ENCODE measurements at regions not wholly inside any gene's neighbourhood (a gene's known extent, or its start where the extent isn't known, plus 50 kb on each side); places are given as distances from the start of the nearest gene placed in this dataset.

DNA sequence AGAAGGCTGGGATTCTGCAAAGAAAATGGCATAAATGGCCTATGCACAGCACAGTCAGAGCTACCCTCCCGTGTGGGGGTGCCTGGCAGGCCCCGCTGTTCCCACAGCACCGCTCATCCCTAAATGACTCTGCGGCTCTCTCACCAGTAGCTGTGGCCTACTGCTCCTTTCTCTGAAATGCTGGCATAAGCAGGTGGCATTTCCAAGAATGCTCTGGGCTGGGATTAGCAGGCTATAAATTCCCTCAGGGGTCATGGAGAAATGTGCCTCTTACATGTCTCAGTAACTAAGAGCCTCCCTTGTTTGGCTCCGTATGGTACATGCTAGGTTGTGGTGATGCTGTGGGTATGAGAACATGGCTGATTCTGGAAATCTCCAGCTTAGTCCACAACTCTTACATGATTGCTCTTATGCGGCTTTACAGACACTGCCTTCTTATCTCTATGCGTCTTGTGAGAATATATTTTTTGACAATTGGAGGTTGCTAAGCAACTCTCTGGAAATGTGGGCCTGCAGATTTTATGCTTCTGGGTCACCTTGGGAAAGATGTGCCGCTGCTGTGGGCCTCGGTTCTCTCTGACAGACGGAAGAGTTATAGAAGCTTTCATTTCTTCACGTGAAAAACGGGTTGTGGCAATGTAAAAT lies 80.3 kb upstream of the GATA6 start:
- Histone ChIP-seq H3K9me3 (no peaks in the 10 kb centered on the region), H3K4me1 (peaks cover 0 to 6% (median 0%) of the 10 kb centered on the region in 4 donors), H3K4me3 (no peak overlapping the region), H3K27ac (no peak overlapping the region), H3K27me3 (no peaks in the 10 kb centered on the region), H3K36me3 (no peaks in the 10 kb centered on the region)
- no peak for ATAC-seq (ENCODE audit: low FRiP score in 2 of 2)
- TF ChIP-seq EP300 (IDR thresholded peaks at IDR 0.05) (no peak), POLR2AphosphoS5 (IDR thresholded peaks at IDR 0.05) (no peak), POLR2A (IDR thresholded peaks at IDR 0.05) (no peak)
- TF ChIP-seq, protein P1, sequence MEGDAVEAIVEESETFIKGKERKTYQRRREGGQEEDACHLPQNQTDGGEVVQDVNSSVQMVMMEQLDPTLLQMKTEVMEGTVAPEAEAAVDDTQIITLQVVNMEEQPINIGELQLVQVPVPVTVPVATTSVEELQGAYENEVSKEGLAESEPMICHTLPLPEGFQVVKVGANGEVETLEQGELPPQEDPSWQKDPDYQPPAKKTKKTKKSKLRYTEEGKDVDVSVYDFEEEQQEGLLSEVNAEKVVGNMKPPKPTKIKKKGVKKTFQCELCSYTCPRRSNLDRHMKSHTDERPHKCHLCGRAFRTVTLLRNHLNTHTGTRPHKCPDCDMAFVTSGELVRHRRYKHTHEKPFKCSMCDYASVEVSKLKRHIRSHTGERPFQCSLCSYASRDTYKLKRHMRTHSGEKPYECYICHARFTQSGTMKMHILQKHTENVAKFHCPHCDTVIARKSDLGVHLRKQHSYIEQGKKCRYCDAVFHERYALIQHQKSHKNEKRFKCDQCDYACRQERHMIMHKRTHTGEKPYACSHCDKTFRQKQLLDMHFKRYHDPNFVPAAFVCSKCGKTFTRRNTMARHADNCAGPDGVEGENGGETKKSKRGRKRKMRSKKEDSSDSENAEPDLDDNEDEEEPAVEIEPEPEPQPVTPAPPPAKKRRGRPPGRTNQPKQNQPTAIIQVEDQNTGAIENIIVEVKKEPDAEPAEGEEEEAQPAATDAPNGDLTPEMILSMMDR (IDR thresholded peaks at IDR 0.05), result no peak
- no peak for DNase-seq
- WGBS, 2 donors, result 94 to 97% methylated on average over 12 of the region's 12 CpGs

DNA sequence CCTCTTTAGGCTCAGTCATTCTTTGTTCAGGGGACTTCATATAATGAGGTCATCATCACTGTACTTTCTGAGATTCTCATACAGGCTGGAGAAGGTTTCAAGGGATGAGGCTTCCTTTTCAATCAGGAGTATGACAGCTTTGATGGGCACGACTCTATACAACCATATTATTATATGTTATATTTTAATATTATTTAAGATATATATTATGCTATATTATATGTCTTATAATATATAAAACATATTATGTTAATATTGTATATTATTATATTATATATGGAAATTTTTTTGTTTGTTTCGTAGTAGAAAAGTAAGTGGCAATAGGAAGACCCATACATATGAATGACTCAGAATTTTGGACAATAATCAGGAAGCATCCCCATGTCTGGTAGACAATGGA lies 78.0 kb upstream of the GATA6 start:
- TF ChIP-seq POLR2A (IDR thresholded peaks at IDR 0.05) (no peak), POLR2AphosphoS5 (IDR thresholded peaks at IDR 0.05) (no peak), EP300 (IDR thresholded peaks at IDR 0.05) (no peak)
- TF ChIP-seq, protein P1 (IDR thresholded peaks at IDR 0.05), result no peak
- Histone ChIP-seq H3K27ac (no peak overlapping the region), H3K36me3 (no peaks in the 10 kb centered on the region), H3K27me3 (no peaks in the 10 kb centered on the region), H3K4me3 (no peak overlapping the region), H3K4me1 (peaks cover 0 to 6% (median 0%) of the 10 kb centered on the region in 4 donors), H3K9me3 (no peaks in the 10 kb centered on the region)
- 94 to 96% methylated on average over 2 of the region's 2 CpGs for WGBS, 2 donors
- DNase-seq, result no peak
- ATAC-seq (ENCODE audit: low FRiP score in 2 of 2), result no peak

DNA sequence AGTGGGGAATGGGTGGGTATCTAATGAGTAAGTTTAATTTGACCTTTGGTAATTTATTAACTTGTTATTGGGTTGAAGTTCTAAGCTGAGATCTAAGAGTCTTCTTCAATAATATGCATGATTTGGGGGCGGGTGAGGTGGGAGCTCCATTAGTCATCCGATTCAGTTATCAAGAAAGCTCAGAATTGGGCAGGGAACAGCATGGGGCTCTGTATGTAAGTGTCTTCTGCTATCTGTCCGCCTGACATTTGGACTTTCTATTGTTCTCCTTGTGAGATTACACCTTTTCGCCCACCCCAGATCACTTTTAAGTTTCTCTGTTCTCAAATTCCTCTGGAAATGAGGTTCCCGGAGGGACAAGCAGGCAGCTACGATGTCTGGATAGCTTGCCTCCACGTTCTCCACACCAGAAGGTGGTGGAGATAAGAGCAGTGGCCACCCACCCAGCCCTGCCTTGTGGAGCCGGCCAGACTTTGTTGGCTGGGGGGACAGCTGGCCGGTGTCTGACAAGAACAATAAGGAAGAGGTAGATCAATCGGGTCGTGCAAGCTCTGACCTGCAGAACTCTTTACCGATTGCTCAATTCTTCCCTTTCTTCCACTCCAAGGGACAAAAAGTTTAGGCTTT lies 75.5 kb upstream of the GATA6 start:
- no peak for DNase-seq
- H3K27ac ChIP-seq, result no peak overlapping the region
- H3K9me3 ChIP-seq, result no peaks in the 10 kb centered on the region
- WGBS, 2 donors, result 65 to 80% methylated on average over 10 to 11 of the region's 12 CpGs
- no peaks in the 10 kb centered on the region for H3K27me3 ChIP-seq
- no peak for TF ChIP-seq EP300 (IDR thresholded peaks at IDR 0.05)
- no peak for TF ChIP-seq POLR2A (IDR thresholded peaks at IDR 0.05)
- TF ChIP-seq, protein P1 (IDR thresholded peaks at IDR 0.05), result no peak
- no peak for TF ChIP-seq POLR2AphosphoS5 (IDR thresholded peaks at IDR 0.05)
- no peaks in the 10 kb centered on the region for H3K36me3 ChIP-seq
- H3K4me3 ChIP-seq, result no peak overlapping the region
- no peak for ATAC-seq (ENCODE audit: low FRiP score in 2 of 2)
- H3K4me1 ChIP-seq, result peaks cover 0 to 4% (median 0%) of the 10 kb centered on the region in 4 donors

DNA sequence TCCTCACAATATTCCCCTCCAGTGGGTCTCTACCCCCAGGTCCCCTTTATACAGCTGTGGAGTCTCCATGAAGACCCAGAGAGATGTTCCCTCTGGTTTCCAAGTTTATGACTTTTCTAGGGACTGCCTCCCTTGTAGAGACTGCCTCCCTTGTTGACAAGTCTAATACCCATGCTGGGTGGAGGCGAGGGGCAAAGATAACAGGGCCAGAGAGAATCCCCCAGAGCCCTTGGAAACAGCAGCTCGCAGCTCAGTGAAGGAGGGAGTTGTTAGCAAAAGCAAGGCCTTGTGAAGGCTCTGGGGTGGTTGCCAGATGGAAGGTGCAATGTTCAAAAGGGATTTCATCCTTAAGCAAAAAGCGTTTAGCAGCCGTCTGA lies 75.0 kb upstream of the GATA6 start:
- Histone ChIP-seq H3K36me3 (no peaks in the 10 kb centered on the region), H3K27me3 (no peaks in the 10 kb centered on the region), H3K27ac (no peak overlapping the region), H3K9me3 (no peaks in the 10 kb centered on the region), H3K4me1 (peaks cover 0 to 4% (median 0%) of the 10 kb centered on the region in 4 donors), H3K4me3 (no peak overlapping the region)
- WGBS, 2 donors, result 55 to 64% methylated on average over 4 of the region's 4 CpGs
- TF ChIP-seq, protein P1 (IDR thresholded peaks at IDR 0.05), result no peak
- TF ChIP-seq POLR2A (IDR thresholded peaks at IDR 0.05) (no peak), POLR2AphosphoS5 (IDR thresholded peaks at IDR 0.05) (no peak), EP300 (IDR thresholded peaks at IDR 0.05) (no peak)
- no peak for ATAC-seq (ENCODE audit: low FRiP score in 2 of 2)
- DNase-seq, result no peak

Measured in upper lobe of left lung (tissue), 6 donors.